ENCODE measurements at regions not wholly inside any gene's neighbourhood (a gene's known extent, or its start where the extent isn't known, plus 50 kb on each side); places are given as distances from the start of the nearest gene placed in this dataset.
"Not testable (repeated sequence)": the region's sequence is repeated elsewhere in the genome, so short reads cannot be mapped to it uniquely, and the experiment has no call there.

GRCh38 chr3:159219231-159219630, 417.4 kb downstream of the MFSD1 start:
- DNase-seq (ENCODE audit: low read depth, low spot score) = no peak

DNA sequence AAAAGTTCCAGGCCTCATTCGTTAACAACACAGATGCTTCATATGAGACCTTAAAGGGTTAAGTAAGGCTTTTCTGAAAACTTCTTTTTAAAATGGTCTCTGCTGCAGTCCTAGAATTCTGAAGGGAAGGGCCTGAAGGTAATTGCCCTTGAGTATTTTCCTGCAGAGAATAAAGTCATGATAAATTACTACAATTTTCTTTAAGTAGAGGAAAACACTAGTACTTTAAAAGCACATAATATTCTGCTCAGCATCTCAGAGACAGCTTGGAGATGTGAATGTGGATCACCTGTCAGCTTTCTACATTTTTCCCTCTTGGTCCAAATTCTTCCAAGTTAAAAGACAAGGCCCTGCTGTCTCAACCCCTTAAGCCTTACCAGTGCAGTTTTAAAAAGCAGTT, 419.5 kb downstream of the MFSD1 start:
- DNase-seq (ENCODE audit: low read depth, low spot score) = no peak

- no peak for DNase-seq (ENCODE audit: low read depth, low spot score)
Measured at GRCh38 chr3:159229116-159229680, 427.3 kb downstream of the MFSD1 start.

- no peak for DNase-seq (ENCODE audit: low read depth, low spot score)
Measured at GRCh38 chr3:159232966-159233365, 431.1 kb downstream of the MFSD1 start.

DNA sequence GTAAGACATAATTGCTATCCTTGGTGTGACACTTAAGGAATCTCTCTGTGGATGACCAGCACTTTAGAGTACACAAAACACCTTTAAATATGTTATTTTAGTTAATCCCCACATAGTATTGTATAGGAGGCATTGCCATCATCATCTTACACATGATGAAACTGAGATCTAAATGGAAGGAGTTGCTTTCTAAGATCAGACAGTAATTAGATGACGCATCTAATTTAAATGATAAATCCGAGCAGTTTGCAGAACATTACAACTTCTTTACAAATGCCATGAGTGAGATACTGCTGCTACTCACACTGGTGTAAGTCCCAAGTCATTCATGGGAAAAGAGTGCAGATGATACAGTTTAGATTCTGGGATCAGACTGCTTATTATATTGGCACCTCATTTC, 431.9 kb downstream of the MFSD1 start:
- no peak for DNase-seq (ENCODE audit: low read depth, low spot score)

DNA sequence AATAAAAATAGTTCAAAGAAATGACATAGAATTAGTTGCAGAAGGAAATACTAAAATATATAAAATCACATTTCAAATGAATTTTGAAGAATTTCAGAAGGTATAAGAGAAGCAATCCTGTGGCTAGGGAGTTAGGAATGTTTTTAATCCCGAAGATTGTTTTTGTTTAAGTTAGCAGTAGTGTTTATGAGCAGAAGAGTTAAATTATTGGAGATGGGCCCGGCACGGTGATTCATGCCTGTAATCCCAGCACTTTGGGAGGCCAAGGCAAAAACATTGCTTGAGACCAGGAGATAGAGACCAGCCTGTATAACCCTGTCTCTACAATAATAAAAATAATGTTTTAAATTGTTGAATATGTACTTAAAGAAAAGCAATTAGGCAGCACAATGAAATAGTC, 432.5 kb downstream of the MFSD1 start:
- DNase-seq (ENCODE audit: low read depth, low spot score) = no peak

GRCh38 chr3:159236321-159236720, 434.5 kb downstream of the MFSD1 start:
- no peak for DNase-seq (ENCODE audit: low read depth, low spot score)

- no peak for DNase-seq (ENCODE audit: low read depth, low spot score)
Measured at GRCh38 chr3:159237226-159237625, 435.4 kb downstream of the MFSD1 start.

- DNase-seq (ENCODE audit: low read depth, low spot score) = no peak
Measured at GRCh38 chr3:159238646-159239045, 436.8 kb downstream of the MFSD1 start.

DNA sequence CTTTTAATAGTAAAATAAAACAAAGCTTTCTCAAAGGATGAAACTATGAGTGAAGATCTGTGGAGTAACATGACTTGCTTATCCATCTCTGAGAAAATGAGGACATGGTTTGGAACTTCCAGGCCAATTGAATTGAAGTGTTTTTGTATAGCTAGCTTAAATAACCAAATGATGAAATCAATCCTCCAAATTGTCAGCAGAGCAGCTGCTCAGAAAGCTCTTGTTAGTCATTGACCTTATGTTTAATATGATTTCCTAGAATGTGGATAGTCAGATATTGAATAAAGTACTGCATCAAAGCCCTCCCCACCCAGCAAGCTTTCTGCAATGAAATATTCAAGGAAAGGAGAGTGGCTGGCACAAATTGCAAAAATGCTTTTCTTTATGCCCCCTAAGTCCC, 437.2 kb downstream of the MFSD1 start:
- no peak for DNase-seq (ENCODE audit: low read depth, low spot score)

- no peak for DNase-seq (ENCODE audit: low read depth, low spot score)
Measured at GRCh38 chr3:159244933-159245332, 443.1 kb downstream of the MFSD1 start.

DNA sequence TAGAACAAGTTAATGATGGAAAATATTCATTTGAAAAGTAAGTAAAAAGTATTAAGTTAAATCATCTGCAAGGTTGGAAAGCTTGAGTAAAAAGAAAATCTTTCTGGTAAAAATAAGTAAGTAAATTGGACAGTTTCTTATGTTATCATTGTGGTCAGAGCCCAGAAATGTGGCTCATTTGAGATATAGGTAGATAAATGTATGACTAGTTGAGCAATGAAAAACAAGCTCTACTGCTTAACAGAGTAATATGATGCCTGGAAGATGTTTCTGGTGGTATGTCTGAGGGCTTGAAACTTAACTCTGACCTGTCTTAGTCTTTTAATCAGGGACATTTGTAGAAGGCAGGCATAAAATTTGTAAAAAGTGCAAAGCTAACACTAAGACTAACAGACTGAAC, 444.0 kb downstream of the MFSD1 start:
- DNase-seq (ENCODE audit: low read depth, low spot score) = no peak

DNA sequence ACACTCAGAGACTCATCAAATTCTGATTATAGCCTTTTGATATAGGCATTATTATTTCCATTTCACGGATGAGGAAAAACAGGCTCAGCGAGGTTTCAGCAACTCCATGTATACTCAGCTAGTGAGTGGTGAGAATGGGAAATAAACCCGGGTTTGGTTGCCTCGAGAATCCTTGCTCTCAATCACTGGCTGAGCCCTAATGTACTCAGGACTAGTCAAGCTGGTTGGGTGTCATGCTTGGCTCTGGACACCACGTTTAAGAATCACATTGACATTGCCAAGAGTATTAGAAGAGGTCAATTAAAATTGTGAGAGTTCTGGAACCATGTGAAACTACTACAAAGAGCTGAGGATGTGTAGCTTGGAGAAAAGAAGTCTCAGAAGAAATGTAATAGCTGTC, 444.5 kb downstream of the MFSD1 start:
- DNase-seq (ENCODE audit: low read depth, low spot score) = no peak

- DNase-seq (ENCODE audit: low read depth, low spot score) = no peak
Measured at GRCh38 chr3:159249472-159250174, 447.8 kb downstream of the MFSD1 start.

GRCh38 chr3:159250961-159251360, 449.1 kb downstream of the MFSD1 start:
- no peak for DNase-seq (ENCODE audit: low read depth, low spot score)

DNA sequence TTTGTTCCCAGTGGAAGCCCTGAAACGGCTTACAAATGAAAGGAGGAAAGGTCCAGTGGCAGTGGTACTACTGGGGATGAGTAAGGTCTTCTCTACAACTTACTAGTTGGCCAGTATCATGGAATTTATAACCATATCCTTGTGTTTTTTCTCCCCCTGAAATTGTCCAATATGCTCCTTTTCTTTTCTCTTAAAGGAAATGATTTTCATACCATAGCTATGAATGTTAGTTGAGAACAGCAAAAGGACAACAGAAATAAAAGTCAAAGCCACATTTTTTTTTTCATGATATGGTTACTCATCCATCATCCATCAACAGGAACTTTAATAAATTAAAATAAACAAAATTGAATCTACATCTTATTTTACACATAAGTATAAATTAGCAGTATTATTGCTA, 450.4 kb downstream of the MFSD1 start:
- no peak for DNase-seq (ENCODE audit: low read depth, low spot score)

DNA sequence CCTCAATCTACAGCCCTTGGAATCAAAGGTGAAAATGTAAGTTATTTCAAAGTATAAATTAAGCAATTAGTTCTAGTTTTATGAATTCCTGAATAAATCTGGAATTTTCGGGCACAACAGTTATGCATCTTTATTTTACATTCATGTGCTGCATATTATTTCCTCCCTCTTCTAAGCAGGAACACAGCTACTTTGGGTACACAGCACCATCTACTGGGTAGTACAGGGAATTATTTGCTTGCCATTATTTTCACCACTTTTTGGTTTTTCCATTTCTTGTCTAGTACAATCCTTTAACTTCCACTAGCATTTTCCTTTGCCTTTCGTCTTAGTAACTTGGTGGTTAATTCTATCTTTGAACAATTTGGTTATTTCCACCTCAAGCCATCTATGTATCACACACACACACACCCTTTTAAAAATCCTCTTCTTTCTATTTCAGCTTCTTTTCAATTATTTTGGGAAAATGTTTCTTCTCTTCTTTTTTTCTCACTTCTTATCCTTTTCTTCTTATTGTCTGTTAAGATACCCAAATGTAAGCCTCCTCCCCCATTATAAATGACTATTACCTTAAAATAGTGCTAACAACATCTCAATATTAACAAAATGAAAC, 451.0 kb downstream of the MFSD1 start:
- peak; percentile 39 for DNase-seq (ENCODE audit: low read depth, low spot score)

- DNase-seq (ENCODE audit: low read depth, low spot score) = no peak
Measured at GRCh38 chr3:159253860-159254259, 452.0 kb downstream of the MFSD1 start.

GRCh38 chr3:159257954-159258353, 456.1 kb downstream of the MFSD1 start:
- DNase-seq (ENCODE audit: low read depth, low spot score) = no peak

DNA sequence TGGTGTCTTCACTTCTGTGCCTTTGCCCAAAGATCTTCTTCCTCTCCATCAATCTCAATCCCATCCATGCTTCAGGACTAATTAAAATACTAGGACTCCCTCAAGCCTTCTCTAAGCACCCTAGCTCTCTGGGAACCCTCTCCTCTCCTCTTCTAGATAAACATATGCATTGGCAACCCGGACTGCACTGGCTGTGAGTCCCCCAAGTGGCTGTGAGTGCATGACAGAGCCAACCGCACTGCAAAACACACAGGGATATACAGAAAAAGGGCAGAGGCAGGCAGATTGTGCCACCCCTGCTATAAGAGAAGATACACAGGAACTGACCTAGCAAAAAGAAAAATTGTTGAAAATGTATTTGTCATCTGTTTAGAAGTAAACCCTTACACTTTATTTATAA, 457.1 kb downstream of the MFSD1 start:
- DNase-seq (ENCODE audit: low read depth, low spot score) = no peak

GRCh38 chr3:159260049-159260662, 458.3 kb downstream of the MFSD1 start:
- peak; percentile 7 for DNase-seq (ENCODE audit: low read depth, low spot score)

DNA sequence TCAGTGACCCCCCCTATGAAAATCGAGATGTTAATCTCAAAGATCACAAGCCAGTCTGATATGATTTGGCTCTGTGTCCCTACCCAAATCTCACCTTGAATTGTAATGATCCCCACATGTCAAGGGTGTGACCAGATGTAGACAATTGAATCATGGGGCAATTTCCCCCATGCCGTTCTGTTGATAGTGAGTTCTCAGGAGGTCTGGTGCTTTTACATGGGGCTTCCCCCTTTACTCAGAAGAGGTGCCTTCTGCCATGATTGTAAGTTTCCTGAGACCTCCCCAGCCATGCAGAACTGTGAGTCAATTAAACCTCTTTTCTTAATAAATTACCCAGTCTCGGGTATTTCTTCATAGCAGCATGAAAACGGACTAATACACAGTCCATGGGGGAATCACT, 459.5 kb downstream of the MFSD1 start:
- not testable (repeated sequence) for DNase-seq (ENCODE audit: low read depth, low spot score)
